Occipital lobe (tissue), 1 donor: ENCODE measurements at regions not wholly inside any gene's neighbourhood (a gene's known extent, or its start where the extent isn't known, plus 50 kb on each side); places are given as distances from the start of the nearest gene placed in this dataset.
"Not testable (repeated sequence)": the region's sequence is repeated elsewhere in the genome, so short reads cannot be mapped to it uniquely, and the experiment has no call there.

Experiments used
- DNase-seq: peaks from one replicate; lab custom pipeline; 2025; lab: John Stamatoyannopoulos, UW

GRCh38 chr4:187408447-187408846 lies 587.1 kb upstream of the ZFP42 start:
- DNase-seq: not testable (repeated sequence)

GRCh38 chr4:187413564-187414358 lies 581.8 kb upstream of the ZFP42 start:
- no peak for DNase-seq

GRCh38 chr4:187414716-187415115 lies 580.9 kb upstream of the ZFP42 start:
- no peak for DNase-seq

- DNase-seq: no peak
These were observed 580.3 kb upstream of the ZFP42 start for GRCh38 chr4:187415231-187415630.

GRCh38 chr4:187416216-187416615 lies 579.4 kb upstream of the ZFP42 start:
- DNase-seq: no peak

- DNase-seq: no peak
These were observed 577.9 kb upstream of the ZFP42 start for GRCh38 chr4:187417721-187418120.

GRCh38 chr4:187422655-187423054 lies 572.9 kb upstream of the ZFP42 start:
- no peak for DNase-seq

- DNase-seq: no peak
These were observed 570.9 kb upstream of the ZFP42 start for GRCh38 chr4:187424636-187425035.

- no peak for DNase-seq
These were observed 569.1 kb upstream of the ZFP42 start for GRCh38 chr4:187426511-187426910.

- DNase-seq: no peak
These were observed 563.3 kb upstream of the ZFP42 start for GRCh38 chr4:187432310-187432709.

GRCh38 chr4:187433141-187433540 lies 562.4 kb upstream of the ZFP42 start:
- no peak for DNase-seq

- no peak for DNase-seq
These were observed 559.3 kb upstream of the ZFP42 start for GRCh38 chr4:187436251-187436650.

- no peak for DNase-seq
These were observed 551.5 kb upstream of the ZFP42 start for GRCh38 chr4:187444061-187444460.

- no peak for DNase-seq
These were observed 545.9 kb upstream of the ZFP42 start for GRCh38 chr4:187449702-187450101.

- no peak for DNase-seq
These were observed 543.8 kb upstream of the ZFP42 start for GRCh38 chr4:187451776-187452175.

GRCh38 chr4:187460016-187460415 lies 535.6 kb upstream of the ZFP42 start:
- no peak for DNase-seq

GRCh38 chr4:187464573-187464972 lies 531.0 kb upstream of the ZFP42 start:
- no peak for DNase-seq

GRCh38 chr4:187467224-187467623 lies 528.3 kb upstream of the ZFP42 start:
- DNase-seq: no peak

- DNase-seq: no peak
These were observed 525.9 kb upstream of the ZFP42 start for GRCh38 chr4:187469627-187470026.

- no peak for DNase-seq
These were observed 525.5 kb upstream of the ZFP42 start for GRCh38 chr4:187470061-187470460.

GRCh38 chr4:187474238-187474637 lies 521.3 kb upstream of the ZFP42 start:
- DNase-seq: no peak

GRCh38 chr4:187475901-187476300 lies 519.7 kb upstream of the ZFP42 start:
- DNase-seq: no peak

- DNase-seq: no peak
These were observed 518.3 kb upstream of the ZFP42 start for GRCh38 chr4:187477224-187477623.
